OCI-LY7 (cell line): ENCODE measurements at regions not wholly inside any gene's neighbourhood (a gene's known extent, or its start where the extent isn't known, plus 50 kb on each side); places are given as distances from the start of the nearest gene placed in this dataset.

ENCODE experiments used
- BruUV-seq: library from RNA; stranded (reverse); fragments of 400-500 nt; replicated peaks from 2 replicates; lab custom pipeline; 2021; lab: Mats Ljungman, UMichigan
- CTCF ChIA-PET: fragments of 300-600 bp; sonication (Branson Sonifier 250); formaldehyde crosslinking; loops from one replicate; lab custom pipeline; 2022; ENCODE audit warnings: antibody characterized with exemption; ENCODE audit not compliant: unreplicated experiment; lab: Charles Lee
- POLR2A ChIA-PET: fragments of 300-600 bp; sonication (Branson Sonifier 250); formaldehyde crosslinking; loops from one replicate; lab custom pipeline; 2022; ENCODE audit warnings: antibody characterized with exemption; lab: Charles Lee
- DNase-seq: peaks from one replicate; pipeline ENCODE4 v3.0.0-alpha.2; 2015; ENCODE audit warnings: low spot score
- H2AFZ ChIP-seq: fragments of 200-600 bp; sonication (generic), shearing (Covaris generic); 2 replicates; pipeline ENCODE4 v1.6.1; 2014; ENCODE audit warnings: mild to moderate bottlenecking, antibody characterized with exemption, low read length, moderate library complexity
- H3K27ac ChIP-seq: fragments of 200-600 bp; sonication (generic); 2 replicates; pipeline ENCODE4 v1.5.1; 2014; ENCODE audit warnings: mixed run types, low read depth, mild to moderate bottlenecking, moderate library complexity, low read length, inconsistent platforms; ENCODE audit not compliant: poor library complexity, severe bottlenecking
- H3K36me3 ChIP-seq: fragments of 200-600 bp; sonication (generic); 2 replicates; pipeline ENCODE4 v1.6.1; 2014; ENCODE audit warnings: mild to moderate bottlenecking, antibody characterized with exemption, low read length, moderate library complexity, mixed read lengths; ENCODE audit not compliant: insufficient read depth
- H3K4me1 ChIP-seq: fragments of 200-600 bp; sonication (generic); 2 replicates; pipeline ENCODE4 v1.5.1; 2014; ENCODE audit warnings: mild to moderate bottlenecking, low read length; ENCODE audit not compliant: insufficient read depth, poor library complexity, severe bottlenecking
- H3K4me2 ChIP-seq: fragments of 200-600 bp; sonication (generic); 2 replicates; pipeline ENCODE4 v1.6.1; 2014; ENCODE audit warnings: mild to moderate bottlenecking, low read length
- H3K4me3 ChIP-seq: fragments of 200-600 bp; sonication (generic); 2 replicates; pipeline ENCODE4 v1.5.1; 2014; ENCODE audit warnings: mild to moderate bottlenecking, low read depth, low read length; ENCODE audit not compliant: poor library complexity, severe bottlenecking
- H3K79me2 ChIP-seq: fragments of 200-600 bp; sonication (generic); 2 replicates; pipeline ENCODE4 v1.6.1; 2016; ENCODE audit warnings: low read depth, mild to moderate bottlenecking, low read length, moderate library complexity, mixed read lengths; ENCODE audit not compliant: insufficient read depth
- H3K9me2 ChIP-seq: fragments of 200-600 bp; sonication (generic); 2 replicates; pipeline ENCODE4 v1.6.1; 2016; ENCODE audit warnings: mild to moderate bottlenecking, low read length, mixed read lengths; ENCODE audit not compliant: insufficient read depth
- H3K9me3 ChIP-seq: fragments of 200-600 bp; sonication (generic); 2 replicates; pipeline ENCODE4 v1.6.1; 2014; ENCODE audit warnings: mild to moderate bottlenecking, mixed run types, low read length, mixed read lengths
- H4K20me1 ChIP-seq: fragments of 200-600 bp; sonication (generic); 2 replicates; pipeline ENCODE4 v1.6.1; 2014; ENCODE audit warnings: mild to moderate bottlenecking, antibody characterized with exemption, low read length, moderate library complexity, mixed read lengths; ENCODE audit not compliant: insufficient read depth
- EZH2phosphoT487 ChIP-seq: fragments of 200-600 bp; sonication (generic); IDR thresholded peaks from 2 replicates; pipeline ENCODE4 v1.6.1; 2018; ENCODE audit warnings: low read depth, borderline replicate concordance, mild to moderate bottlenecking, mixed run types, antibody characterized with exemption, low read length, moderate library complexity, mixed read lengths
- intact Hi-C: fragments of 100-400 bp; cut with micrococcal nuclease; formaldehyde crosslinking; loops from one replicate; pipeline ENCODE4 v1.10.0; 2022; ENCODE audit not compliant: unreplicated experiment
- TF ChIP-seq, protein P1 (sequence below): fragments of 200-600 bp; sonication (generic); conservative IDR thresholded peaks from 2 replicates; pipeline ENCODE4 v1.5.1; 2014; ENCODE audit warnings: mild to moderate bottlenecking, antibody characterized with exemption, low read length, moderate library complexity, mixed read lengths

DNA sequence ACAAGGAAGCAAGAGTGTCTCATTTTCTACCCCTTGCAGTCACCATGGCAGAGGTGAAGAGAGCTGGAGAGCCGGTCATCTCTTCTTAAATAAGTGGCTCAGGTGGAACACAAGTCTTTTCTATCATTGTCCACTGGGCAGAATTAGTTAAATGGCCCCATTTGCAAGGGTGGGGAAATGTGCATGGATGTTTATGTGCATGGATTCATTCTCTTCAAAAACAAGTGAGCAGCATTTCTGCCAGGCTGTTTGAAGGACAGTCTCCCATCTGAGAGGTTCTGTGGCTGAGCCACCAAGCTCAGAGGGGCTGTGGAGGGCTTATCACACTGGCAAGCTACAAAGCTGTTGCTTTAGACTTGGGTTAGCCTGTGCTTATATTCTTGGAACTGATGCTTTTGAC, 370.3 kb upstream of the MTPN start:
- Histone ChIP-seq H4K20me1 (no peaks in the 10 kb centered on the region), H2AFZ (peak overlapping the region; percentile 12; the same call in 1 of the 2 replicates), H3K9me2 (no peaks in the 10 kb centered on the region), H3K4me3 (no peak overlapping the region), H3K36me3 (peaks cover 5% of the 10 kb centered on the region; the same call in 1 of the 2 replicates), H3K4me1 (peaks cover 27% of the 10 kb centered on the region), H3K9me3 (peaks cover 12% of the 10 kb centered on the region; the same call in 1 of the 2 replicates), H3K27ac (no peak overlapping the region), H3K4me2 (no peak overlapping the region), H3K79me2 (no peaks in the 10 kb centered on the region)
- intact Hi-C loops = no loop called here
- no peak for TF ChIP-seq EZH2phosphoT487
- TF ChIP-seq, protein P1, sequence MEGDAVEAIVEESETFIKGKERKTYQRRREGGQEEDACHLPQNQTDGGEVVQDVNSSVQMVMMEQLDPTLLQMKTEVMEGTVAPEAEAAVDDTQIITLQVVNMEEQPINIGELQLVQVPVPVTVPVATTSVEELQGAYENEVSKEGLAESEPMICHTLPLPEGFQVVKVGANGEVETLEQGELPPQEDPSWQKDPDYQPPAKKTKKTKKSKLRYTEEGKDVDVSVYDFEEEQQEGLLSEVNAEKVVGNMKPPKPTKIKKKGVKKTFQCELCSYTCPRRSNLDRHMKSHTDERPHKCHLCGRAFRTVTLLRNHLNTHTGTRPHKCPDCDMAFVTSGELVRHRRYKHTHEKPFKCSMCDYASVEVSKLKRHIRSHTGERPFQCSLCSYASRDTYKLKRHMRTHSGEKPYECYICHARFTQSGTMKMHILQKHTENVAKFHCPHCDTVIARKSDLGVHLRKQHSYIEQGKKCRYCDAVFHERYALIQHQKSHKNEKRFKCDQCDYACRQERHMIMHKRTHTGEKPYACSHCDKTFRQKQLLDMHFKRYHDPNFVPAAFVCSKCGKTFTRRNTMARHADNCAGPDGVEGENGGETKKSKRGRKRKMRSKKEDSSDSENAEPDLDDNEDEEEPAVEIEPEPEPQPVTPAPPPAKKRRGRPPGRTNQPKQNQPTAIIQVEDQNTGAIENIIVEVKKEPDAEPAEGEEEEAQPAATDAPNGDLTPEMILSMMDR = no peak
- POLR2A ChIA-PET = interaction anchor here (0.7 to 1.7 kb wide), 3 partner anchors 9 to 28 kb away, joined by 3 to 7 read pairs (median 3); no protein-coding TSS in a partner anchor
- CTCF ChIA-PET = no interaction called here
- BruUV-seq = no TSS peak
- no peak for DNase-seq

DNA sequence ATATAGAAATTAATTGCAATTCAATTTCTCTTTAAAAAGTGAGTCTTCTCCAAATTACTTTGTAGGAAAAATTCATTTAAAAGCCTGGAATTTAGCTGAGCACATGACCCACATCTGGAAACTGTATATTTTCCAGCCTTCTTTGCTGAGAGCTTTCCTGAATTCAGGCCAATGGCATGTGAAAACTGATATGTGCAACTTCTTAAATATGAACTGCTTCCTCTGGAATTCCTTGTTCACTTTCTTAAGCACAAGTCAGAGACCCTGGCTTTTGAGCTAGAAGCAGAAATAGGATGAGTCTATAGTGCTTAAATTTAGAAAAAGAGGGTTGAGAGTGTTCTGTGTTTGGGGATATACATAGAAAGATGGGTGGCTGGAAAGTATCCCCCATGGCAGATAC, 365.1 kb upstream of the MTPN start:
- no peaks in the 10 kb centered on the region for H3K79me2 ChIP-seq
- CTCF ChIA-PET = interaction anchor here (0.7 kb wide), 1 partner anchor 8 kb away, joined by 3 read pairs; no protein-coding TSS in a partner anchor
- H2AFZ ChIP-seq = no peak overlapping the region
- intact Hi-C loops = no loop called here
- POLR2A ChIA-PET = interaction anchor here (0.6 to 1.7 kb wide), 4 partner anchors 8 to 25 kb away, joined by 3 to 5 read pairs (median 4); no protein-coding TSS in a partner anchor
- BruUV-seq = no TSS peak
- H3K4me2 ChIP-seq = no peak overlapping the region
- H3K36me3 ChIP-seq = no peaks in the 10 kb centered on the region; the same call in 1 of the 2 replicates
- TF ChIP-seq, protein P1 = no peak
- TF ChIP-seq EZH2phosphoT487 = no peak
- no peaks in the 10 kb centered on the region for H4K20me1 ChIP-seq
- H3K27ac ChIP-seq = no peak overlapping the region
- H3K4me1 ChIP-seq = peaks cover under 1% of the 10 kb centered on the region
- no peaks in the 10 kb centered on the region for H3K9me2 ChIP-seq
- no peak for DNase-seq
- no peak overlapping the region for H3K4me3 ChIP-seq
- 0 out of 2 replicates have a peak, but pooled peaks cover 3% of the 10 kb centered on the region for H3K9me3 ChIP-seq

DNA sequence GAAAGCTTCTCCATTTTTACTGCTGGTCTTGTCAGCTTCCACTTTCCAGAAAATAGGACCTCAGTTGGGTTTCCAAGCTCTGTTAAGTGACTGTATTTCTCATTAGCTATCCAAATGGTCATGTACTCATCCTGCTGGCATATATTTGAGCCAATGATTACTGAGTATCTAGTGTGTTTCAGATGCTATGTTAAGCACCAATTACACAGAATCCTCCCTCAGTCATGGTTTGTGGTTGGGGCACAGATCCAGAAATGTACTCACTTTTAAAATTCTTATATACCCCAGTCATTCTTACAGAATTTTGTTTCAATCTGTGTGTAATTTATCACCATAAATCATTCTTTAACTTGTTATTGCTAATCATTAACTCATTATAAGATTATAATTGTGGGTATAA, 362.3 kb upstream of the MTPN start:
- no peaks in the 10 kb centered on the region for H3K79me2 ChIP-seq
- no peak for DNase-seq

More for the DNA sequence above, 362.3 kb upstream of the MTPN start:
- intact Hi-C loops = no loop called here
- H3K9me2 ChIP-seq = no peaks in the 10 kb centered on the region
- no peaks in the 10 kb centered on the region; the same call in 1 of the 2 replicates for H3K36me3 ChIP-seq
- no peak overlapping the region for H3K4me2 ChIP-seq
- ChIA-PET POLR2A (interaction anchor here (1.2 to 1.5 kb wide), 4 partner anchors 9 to 11 kb away, joined by 3 to 5 read pairs (median 3); no protein-coding TSS in a partner anchor), CTCF (no interaction called here)
- BruUV-seq = no TSS peak
- H3K4me3 ChIP-seq = no peak overlapping the region
- no peaks in the 10 kb centered on the region for H3K9me3 ChIP-seq
- H4K20me1 ChIP-seq = no peaks in the 10 kb centered on the region
- H3K4me1 ChIP-seq = no peaks in the 10 kb centered on the region
- no peak overlapping the region for H3K27ac ChIP-seq
- TF ChIP-seq, protein P1 = no peak
- no peak for TF ChIP-seq EZH2phosphoT487
- no peak overlapping the region for H2AFZ ChIP-seq
